ENCODE measurements at regions not wholly inside any gene's neighbourhood (a gene's known extent, or its start where the extent isn't known, plus 50 kb on each side); places are given as distances from the start of the nearest gene placed in this dataset.
A peak's percentile ranks its signal among the peaks of the same experiment; 100 is the strongest.

GRCh38 chr11:25980091-25980490 is 351.8 kb upstream of the ANO3 start:
- FAIRE-seq (no peak), DNase-seq (no peak)
- 18 to 63% (median 39%) methylated on average over 4 of the region's 4 CpGs for WGBS, 3 donors
- no peaks in the 10 kb centered on the region for H3K4me1 ChIP-seq (ENCODE audit: control insufficient read depth in 3 of 3, insufficient read depth in 2 of 3, low read depth in 1 of 3, low read length in 2 of 3)
- no peaks in the 10 kb centered on the region for H3K9me3 ChIP-seq (ENCODE audit: control insufficient read depth in 2 of 2, insufficient read depth in 1 of 2, low read depth in 1 of 2, low read length in 1 of 2)
- no peak overlapping the region for H3K4me3 ChIP-seq (ENCODE audit: low read depth in 1 of 3, low read length in 3 of 3)
- no peak overlapping the region for H3K27ac ChIP-seq (ENCODE audit: low read depth in 1 of 3, low read length in 2 of 3)
- H3K36me3 ChIP-seq (ENCODE audit: control insufficient read depth in 3 of 3, insufficient read depth in 2 of 3, low read depth in 1 of 3, low read length in 3 of 3): no peaks in the 10 kb centered on the region
- H3K27me3 ChIP-seq (ENCODE audit: control insufficient read depth in 3 of 3, insufficient read depth in 3 of 3, low read length in 3 of 3): no peaks in the 10 kb centered on the region

GRCh38 chr11:25981998-25982397 is 349.9 kb upstream of the ANO3 start:
- Histone ChIP-seq H3K4me3 (ENCODE audit: low read depth in 1 of 3, low read length in 3 of 3) (no peak overlapping the region), H3K9me3 (ENCODE audit: control insufficient read depth in 2 of 2, insufficient read depth in 1 of 2, low read depth in 1 of 2, low read length in 1 of 2) (no peaks in the 10 kb centered on the region), H3K27ac (ENCODE audit: low read depth in 1 of 3, low read length in 2 of 3) (no peak overlapping the region), H3K4me1 (ENCODE audit: control insufficient read depth in 3 of 3, insufficient read depth in 2 of 3, low read depth in 1 of 3, low read length in 2 of 3) (no peaks in the 10 kb centered on the region), H3K27me3 (ENCODE audit: control insufficient read depth in 3 of 3, insufficient read depth in 3 of 3, low read length in 3 of 3) (no peaks in the 10 kb centered on the region), H3K36me3 (ENCODE audit: control insufficient read depth in 3 of 3, insufficient read depth in 2 of 3, low read depth in 1 of 3, low read length in 3 of 3) (no peaks in the 10 kb centered on the region)
- 2 to 7% (median 4%) methylated on average over 4 of the region's 4 CpGs for WGBS, 3 donors
- FAIRE-seq: no peak
- peak; percentile 33 to 51 for DNase-seq

GRCh38 chr11:25983280-25983679 is 348.6 kb upstream of the ANO3 start:
- WGBS, 3 donors: 87 to 89% (median 87%) methylated on average over 3 of the region's 3 CpGs
- no peak for FAIRE-seq
- H3K36me3 ChIP-seq (ENCODE audit: control insufficient read depth in 3 of 3, insufficient read depth in 2 of 3, low read depth in 1 of 3, low read length in 3 of 3): no peaks in the 10 kb centered on the region
- no peak for DNase-seq
- H3K27me3 ChIP-seq (ENCODE audit: control insufficient read depth in 3 of 3, insufficient read depth in 3 of 3, low read length in 3 of 3): no peaks in the 10 kb centered on the region
- no peak overlapping the region for H3K27ac ChIP-seq (ENCODE audit: low read depth in 1 of 3, low read length in 2 of 3)
- H3K9me3 ChIP-seq (ENCODE audit: control insufficient read depth in 2 of 2, insufficient read depth in 1 of 2, low read depth in 1 of 2, low read length in 1 of 2): no peaks in the 10 kb centered on the region
- H3K4me1 ChIP-seq (ENCODE audit: control insufficient read depth in 3 of 3, insufficient read depth in 2 of 3, low read depth in 1 of 3, low read length in 2 of 3): no peaks in the 10 kb centered on the region
- no peak overlapping the region for H3K4me3 ChIP-seq (ENCODE audit: low read depth in 1 of 3, low read length in 3 of 3)

GRCh38 chr11:25988178-25988577 is 343.8 kb upstream of the ANO3 start:
- 40 to 60% (median 53%) methylated on average over 2 of the region's 2 CpGs for WGBS, 3 donors
- FAIRE-seq (no peak), DNase-seq (no peak)

GRCh38 chr11:25990406-25990805 is 341.5 kb upstream of the ANO3 start:
- no peak for DNase-seq
- Histone ChIP-seq H3K4me3 (ENCODE audit: low read depth in 1 of 3, low read length in 3 of 3) (no peak overlapping the region), H3K9me3 (ENCODE audit: control insufficient read depth in 2 of 2, insufficient read depth in 1 of 2, low read depth in 1 of 2, low read length in 1 of 2) (no peaks in the 10 kb centered on the region), H3K36me3 (ENCODE audit: control insufficient read depth in 3 of 3, insufficient read depth in 2 of 3, low read depth in 1 of 3, low read length in 3 of 3) (no peaks in the 10 kb centered on the region), H3K4me1 (ENCODE audit: control insufficient read depth in 3 of 3, insufficient read depth in 2 of 3, low read depth in 1 of 3, low read length in 2 of 3) (no peaks in the 10 kb centered on the region), H3K27ac (ENCODE audit: low read depth in 1 of 3, low read length in 2 of 3) (no peak overlapping the region), H3K27me3 (ENCODE audit: control insufficient read depth in 3 of 3, insufficient read depth in 3 of 3, low read length in 3 of 3) (no peaks in the 10 kb centered on the region)
- no peak for FAIRE-seq
- 32 to 51% (median 40%) methylated on average over 3 of the region's 3 CpGs for WGBS, 3 donors

More at GRCh38 chr11:25988178-25988577, 343.8 kb upstream of the ANO3 start:
- Histone ChIP-seq H3K27me3 (ENCODE audit: control insufficient read depth in 3 of 3, insufficient read depth in 3 of 3, low read length in 3 of 3) (no peaks in the 10 kb centered on the region), H3K9me3 (ENCODE audit: control insufficient read depth in 2 of 2, insufficient read depth in 1 of 2, low read depth in 1 of 2, low read length in 1 of 2) (no peaks in the 10 kb centered on the region), H3K36me3 (ENCODE audit: control insufficient read depth in 3 of 3, insufficient read depth in 2 of 3, low read depth in 1 of 3, low read length in 3 of 3) (no peaks in the 10 kb centered on the region), H3K4me3 (ENCODE audit: low read depth in 1 of 3, low read length in 3 of 3) (no peak overlapping the region), H3K4me1 (ENCODE audit: control insufficient read depth in 3 of 3, insufficient read depth in 2 of 3, low read depth in 1 of 3, low read length in 2 of 3) (no peaks in the 10 kb centered on the region), H3K27ac (ENCODE audit: low read depth in 1 of 3, low read length in 2 of 3) (no peak overlapping the region)

GRCh38 chr11:25991476-25991875 is 340.5 kb upstream of the ANO3 start:
- Histone ChIP-seq H3K27ac (ENCODE audit: low read depth in 1 of 3, low read length in 2 of 3) (no peak overlapping the region), H3K36me3 (ENCODE audit: control insufficient read depth in 3 of 3, insufficient read depth in 2 of 3, low read depth in 1 of 3, low read length in 3 of 3) (no peaks in the 10 kb centered on the region), H3K27me3 (ENCODE audit: control insufficient read depth in 3 of 3, insufficient read depth in 3 of 3, low read length in 3 of 3) (no peaks in the 10 kb centered on the region), H3K4me1 (ENCODE audit: control insufficient read depth in 3 of 3, insufficient read depth in 2 of 3, low read depth in 1 of 3, low read length in 2 of 3) (no peaks in the 10 kb centered on the region), H3K4me3 (ENCODE audit: low read depth in 1 of 3, low read length in 3 of 3) (no peak overlapping the region), H3K9me3 (ENCODE audit: control insufficient read depth in 2 of 2, insufficient read depth in 1 of 2, low read depth in 1 of 2, low read length in 1 of 2) (no peaks in the 10 kb centered on the region)
- no peak for DNase-seq
- no peak for FAIRE-seq
- 80 to 82% (median 82%) methylated on average over 2 of the region's 2 CpGs for WGBS, 3 donors

GRCh38 chr11:25992294-25992693 is 339.6 kb upstream of the ANO3 start:
- FAIRE-seq: no peak
- H3K27me3 ChIP-seq (ENCODE audit: control insufficient read depth in 3 of 3, insufficient read depth in 3 of 3, low read length in 3 of 3): no peaks in the 10 kb centered on the region
- no peak for DNase-seq
- 54 to 67% (median 63%) methylated on average over 3 of the region's 3 CpGs for WGBS, 3 donors
- H3K4me3 ChIP-seq (ENCODE audit: low read depth in 1 of 3, low read length in 3 of 3): no peak overlapping the region
- no peaks in the 10 kb centered on the region for H3K4me1 ChIP-seq (ENCODE audit: control insufficient read depth in 3 of 3, insufficient read depth in 2 of 3, low read depth in 1 of 3, low read length in 2 of 3)
- no peaks in the 10 kb centered on the region for H3K9me3 ChIP-seq (ENCODE audit: control insufficient read depth in 2 of 2, insufficient read depth in 1 of 2, low read depth in 1 of 2, low read length in 1 of 2)
- no peaks in the 10 kb centered on the region for H3K36me3 ChIP-seq (ENCODE audit: control insufficient read depth in 3 of 3, insufficient read depth in 2 of 3, low read depth in 1 of 3, low read length in 3 of 3)
- H3K27ac ChIP-seq (ENCODE audit: low read depth in 1 of 3, low read length in 2 of 3): no peak overlapping the region

GRCh38 chr11:25993016-25993415 is 338.9 kb upstream of the ANO3 start:
- no peak for DNase-seq
- Histone ChIP-seq H3K4me3 (ENCODE audit: low read depth in 1 of 3, low read length in 3 of 3) (no peak overlapping the region), H3K27me3 (ENCODE audit: control insufficient read depth in 3 of 3, insufficient read depth in 3 of 3, low read length in 3 of 3) (no peaks in the 10 kb centered on the region), H3K4me1 (ENCODE audit: control insufficient read depth in 3 of 3, insufficient read depth in 2 of 3, low read depth in 1 of 3, low read length in 2 of 3) (no peaks in the 10 kb centered on the region), H3K27ac (ENCODE audit: low read depth in 1 of 3, low read length in 2 of 3) (no peak overlapping the region), H3K9me3 (ENCODE audit: control insufficient read depth in 2 of 2, insufficient read depth in 1 of 2, low read depth in 1 of 2, low read length in 1 of 2) (no peaks in the 10 kb centered on the region), H3K36me3 (ENCODE audit: control insufficient read depth in 3 of 3, insufficient read depth in 2 of 3, low read depth in 1 of 3, low read length in 3 of 3) (no peaks in the 10 kb centered on the region)
- no peak for FAIRE-seq
- 82 to 86% (median 83%) methylated on average over 2 of the region's 2 CpGs for WGBS, 3 donors

- Histone ChIP-seq H3K36me3 (ENCODE audit: control insufficient read depth in 3 of 3, insufficient read depth in 2 of 3, low read depth in 1 of 3, low read length in 3 of 3) (no peaks in the 10 kb centered on the region), H3K27me3 (ENCODE audit: control insufficient read depth in 3 of 3, insufficient read depth in 3 of 3, low read length in 3 of 3) (no peaks in the 10 kb centered on the region), H3K4me3 (ENCODE audit: low read depth in 1 of 3, low read length in 3 of 3) (no peak overlapping the region), H3K4me1 (ENCODE audit: control insufficient read depth in 3 of 3, insufficient read depth in 2 of 3, low read depth in 1 of 3, low read length in 2 of 3) (no peaks in the 10 kb centered on the region), H3K27ac (ENCODE audit: low read depth in 1 of 3, low read length in 2 of 3) (no peak overlapping the region), H3K9me3 (ENCODE audit: control insufficient read depth in 2 of 2, insufficient read depth in 1 of 2, low read depth in 1 of 2, low read length in 1 of 2) (no peaks in the 10 kb centered on the region)
- WGBS, 3 donors: 79 to 100% (median 81%) methylated on average over 1 of the region's 1 CpG
- no peak for FAIRE-seq
- DNase-seq: no peak
Measured at GRCh38 chr11:26011474-26011873, 320.5 kb upstream of the ANO3 start.
